Right atrium auricular region (tissue), 2 donors: ENCODE measurements at regions not wholly inside any gene's neighbourhood (a gene's known extent, or its start where the extent isn't known, plus 50 kb on each side); places are given as distances from the start of the nearest gene placed in this dataset.

Source experiments
- DNase-seq: peaks from one replicate; pipeline ENCODE4 v3.0.0-alpha.2; 2019; ENCODE audit warnings: low spot score
- H3K27ac ChIP-seq, 2 donors: fragments of 200-600 bp; sonication (generic); 1 replicate in 1 of 2; 2 replicates in 1 of 2; pipeline ENCODE4 v1.5.1; 2016 to 2019
- H3K27me3 ChIP-seq, 2 donors: fragments of 200-600 bp; sonication (generic); one replicate each; pipeline versions ENCODE4 v1.5.1 to v1.6.0; 2017 to 2019
- H3K36me3 ChIP-seq: fragments of 200-600 bp; sonication (generic); one replicate; pipeline ENCODE4 v1.5.1; 2016
- H3K4me1 ChIP-seq, 2 donors: fragments of 200-600 bp; sonication (generic); one replicate each; pipeline versions ENCODE4 v1.5.1 to v1.6.0; 2017 to 2019
- H3K4me3 ChIP-seq, 2 donors: fragments of 200-600 bp; sonication (generic); 1 replicate in 1 of 2; 2 replicates in 1 of 2; pipeline ENCODE4 v1.5.1; 2017 to 2019; ENCODE audit warnings: mild to moderate bottlenecking in 1 of 2, moderate library complexity in 1 of 2
- H3K9me3 ChIP-seq, 2 donors: fragments of 200-600 bp; sonication (generic); one replicate each; pipeline ENCODE4 v1.5.1; 2019
- TF ChIP-seq, protein P1 (sequence below), 2 donors: fragments of 200-600 bp; sonication (generic); IDR thresholded peaks; one replicate each; pipeline ENCODE4 v1.5.1; 2019; ENCODE audit warnings: antibody characterized with exemption in 2 of 2

DNA sequence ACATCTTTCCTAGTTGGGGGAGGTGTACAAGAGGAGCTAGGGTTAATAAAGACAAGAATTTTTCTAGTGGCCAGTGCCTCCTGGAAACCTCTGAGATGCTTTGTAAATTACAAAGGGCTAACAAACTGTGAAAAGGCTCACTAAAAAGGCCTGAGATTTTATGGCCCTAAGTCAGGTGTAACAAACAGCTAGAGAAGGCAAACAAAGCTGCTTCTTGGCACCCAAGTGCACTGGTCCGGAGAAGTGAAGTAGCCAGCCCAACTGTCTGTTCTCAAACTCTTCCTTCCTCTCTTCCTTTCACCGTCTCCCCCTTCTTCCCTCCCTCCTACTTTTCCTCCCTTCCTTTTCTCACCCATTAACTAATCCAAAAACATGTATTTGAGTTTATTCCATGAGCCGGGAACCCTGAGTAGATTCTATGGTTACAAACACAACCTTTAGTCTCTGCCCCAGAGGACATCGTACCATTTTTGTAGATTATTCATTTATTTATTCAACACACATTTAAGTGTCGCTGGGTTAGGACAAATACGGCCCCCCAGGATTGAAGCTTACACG, 143.4 kb upstream of the PCGF5 start:
- Histone ChIP-seq H3K9me3 (no peaks in the 10 kb centered on the region), H3K36me3 (no peaks in the 10 kb centered on the region), H3K27ac (peak overlapping the region; percentile 66 to 92), H3K4me3 (peak overlapping the region in 1 of 2 donors; percentile 7), H3K27me3 (no peaks in the 10 kb centered on the region), H3K4me1 (peaks cover 0 to 32% of the 10 kb centered on the region in 2 donors)
- no peak for DNase-seq
- TF ChIP-seq, protein P1, sequence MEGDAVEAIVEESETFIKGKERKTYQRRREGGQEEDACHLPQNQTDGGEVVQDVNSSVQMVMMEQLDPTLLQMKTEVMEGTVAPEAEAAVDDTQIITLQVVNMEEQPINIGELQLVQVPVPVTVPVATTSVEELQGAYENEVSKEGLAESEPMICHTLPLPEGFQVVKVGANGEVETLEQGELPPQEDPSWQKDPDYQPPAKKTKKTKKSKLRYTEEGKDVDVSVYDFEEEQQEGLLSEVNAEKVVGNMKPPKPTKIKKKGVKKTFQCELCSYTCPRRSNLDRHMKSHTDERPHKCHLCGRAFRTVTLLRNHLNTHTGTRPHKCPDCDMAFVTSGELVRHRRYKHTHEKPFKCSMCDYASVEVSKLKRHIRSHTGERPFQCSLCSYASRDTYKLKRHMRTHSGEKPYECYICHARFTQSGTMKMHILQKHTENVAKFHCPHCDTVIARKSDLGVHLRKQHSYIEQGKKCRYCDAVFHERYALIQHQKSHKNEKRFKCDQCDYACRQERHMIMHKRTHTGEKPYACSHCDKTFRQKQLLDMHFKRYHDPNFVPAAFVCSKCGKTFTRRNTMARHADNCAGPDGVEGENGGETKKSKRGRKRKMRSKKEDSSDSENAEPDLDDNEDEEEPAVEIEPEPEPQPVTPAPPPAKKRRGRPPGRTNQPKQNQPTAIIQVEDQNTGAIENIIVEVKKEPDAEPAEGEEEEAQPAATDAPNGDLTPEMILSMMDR (IDR thresholded peaks at IDR 0.05), result no peak

- Histone ChIP-seq H3K4me1 (peaks cover 0 to 32% of the 10 kb centered on the region in 2 donors), H3K27ac (peak overlapping the region; percentile 66 to 92), H3K27me3 (no peaks in the 10 kb centered on the region), H3K36me3 (no peaks in the 10 kb centered on the region), H3K9me3 (no peaks in the 10 kb centered on the region), H3K4me3 (peak overlapping the region in 1 of 2 donors; percentile 7)
- peak; percentile 72 for DNase-seq
- TF ChIP-seq, protein P1 (IDR thresholded peaks at IDR 0.05), result no peak
Observed at GRCh38 chr10:91077549-91078071, 142.9 kb upstream of the PCGF5 start.

- Histone ChIP-seq H3K4me1 (peaks cover 0 to 27% of the 10 kb centered on the region in 2 donors), H3K4me3 (no peak overlapping the region), H3K27me3 (no peaks in the 10 kb centered on the region), H3K9me3 (peaks cover 0 to 11% of the 10 kb centered on the region in 2 donors), H3K27ac (peak overlapping the region in 1 of 2 donors; percentile 11), H3K36me3 (no peaks in the 10 kb centered on the region)
- TF ChIP-seq, protein P1 (IDR thresholded peaks at IDR 0.05), result no peak
- no peak for DNase-seq
Observed at GRCh38 chr10:91080776-91081175, 139.7 kb upstream of the PCGF5 start.

DNA sequence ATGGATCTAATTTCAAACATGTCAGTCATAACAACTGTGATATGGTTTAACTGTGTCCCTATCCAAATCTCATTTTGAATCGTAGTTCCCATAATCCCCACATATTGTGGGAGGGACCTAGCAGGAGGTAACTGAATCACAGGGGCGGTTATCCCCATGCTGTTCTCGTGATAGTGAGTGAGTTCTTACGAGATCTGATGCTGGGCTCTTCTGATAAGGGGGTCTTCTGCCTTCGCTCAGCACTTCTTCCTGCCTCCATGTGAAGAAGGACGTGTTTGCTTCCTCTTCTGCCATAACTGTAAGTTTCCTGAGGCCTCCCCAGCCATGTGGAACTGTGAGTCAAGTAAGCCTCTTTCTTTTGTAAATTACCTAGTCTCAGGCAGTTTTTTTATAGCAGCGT, 138.0 kb upstream of the PCGF5 start:
- DNase-seq, result no peak
- TF ChIP-seq, protein P1 (IDR thresholded peaks at IDR 0.05), result no peak
- Histone ChIP-seq H3K27me3 (no peaks in the 10 kb centered on the region), H3K27ac (peak overlapping the region in 1 of 2 donors; percentile 14), H3K9me3 (peaks cover 0 to 12% of the 10 kb centered on the region in 2 donors), H3K36me3 (no peaks in the 10 kb centered on the region), H3K4me3 (no peak overlapping the region), H3K4me1 (peaks cover 0 to 16% of the 10 kb centered on the region in 2 donors)

GRCh38 chr10:91088300-91089140, 131.9 kb upstream of the PCGF5 start:
- H3K4me1 ChIP-seq, result peaks cover 0 to 14% of the 10 kb centered on the region in 2 donors
- no peak for DNase-seq
- no peak overlapping the region for H3K4me3 ChIP-seq
- no peaks in the 10 kb centered on the region for H3K27me3 ChIP-seq
- H3K9me3 ChIP-seq, result peaks cover 0 to 12% of the 10 kb centered on the region in 2 donors
- peak overlapping the region; percentile 43 to 74 for H3K27ac ChIP-seq
- TF ChIP-seq, protein P1 (IDR thresholded peaks at IDR 0.05), result no peak
- no peaks in the 10 kb centered on the region for H3K36me3 ChIP-seq
